GM18858 (cell line): ENCODE measurements at regions not wholly inside any gene's neighbourhood (a gene's known extent, or its start where the extent isn't known, plus 50 kb on each side); places are given as distances from the start of the nearest gene placed in this dataset.

Experiments used
- ATAC-seq: cut with Tn5 transposase; IDR thresholded peaks from one replicate; pipeline ENCODE4 v1.9.1; 2021; ENCODE audit not compliant: unreplicated experiment

- ATAC-seq = no peak
Measured at GRCh38 chr2:177077778-177078177, 134.8 kb upstream of the HNRNPA3 start.

- no peak for ATAC-seq
Measured at GRCh38 chr2:177078416-177078815, 134.2 kb upstream of the HNRNPA3 start.

DNA sequence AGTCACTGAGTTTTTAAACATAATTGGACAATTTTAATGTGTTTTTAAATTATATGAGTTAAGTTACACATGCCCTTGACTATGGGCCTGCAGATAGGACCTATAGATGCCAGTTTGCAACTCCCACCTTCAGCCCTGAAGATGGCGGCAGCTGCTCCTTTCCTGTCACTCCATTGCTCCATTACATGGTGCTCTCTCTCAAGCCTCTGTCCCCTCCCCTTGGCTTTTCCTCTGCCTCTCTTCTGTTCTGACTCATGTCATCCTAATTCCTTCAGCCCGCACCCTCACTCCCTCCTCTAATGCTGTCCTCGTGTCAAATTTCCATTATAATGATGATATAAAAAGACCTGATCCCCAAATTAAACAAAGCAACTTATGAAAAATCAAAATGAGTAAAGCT, 133.7 kb upstream of the HNRNPA3 start:
- no peak for ATAC-seq

DNA sequence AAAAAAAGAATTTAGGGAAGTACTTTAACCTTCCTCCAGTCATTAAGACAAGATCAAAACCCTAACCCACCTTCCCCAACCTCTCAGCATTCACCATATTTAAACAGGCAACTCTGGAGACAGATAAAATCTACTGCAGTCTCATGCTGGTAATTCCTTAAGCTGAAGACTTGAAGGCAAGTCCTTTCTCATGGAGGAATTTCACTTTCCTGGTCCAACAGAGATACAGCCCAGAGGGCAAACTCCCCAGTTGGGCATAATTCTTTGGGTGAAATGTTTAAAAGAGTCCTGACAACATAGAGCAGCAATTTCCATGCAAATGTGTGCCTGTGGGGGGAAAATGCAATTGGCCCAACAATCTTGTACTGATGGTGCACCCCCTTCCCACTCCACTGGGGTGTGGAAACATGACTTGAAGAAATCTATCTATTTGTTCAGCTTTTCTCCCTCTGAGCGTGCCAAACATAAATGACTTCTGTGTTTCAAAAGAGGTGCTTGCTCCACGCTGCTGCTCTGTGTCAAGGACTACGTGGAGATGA, 131.8 kb upstream of the HNRNPA3 start:
- no peak for ATAC-seq

- no peak for ATAC-seq
Measured at GRCh38 chr2:177084607-177085006, 128.0 kb upstream of the HNRNPA3 start.

DNA sequence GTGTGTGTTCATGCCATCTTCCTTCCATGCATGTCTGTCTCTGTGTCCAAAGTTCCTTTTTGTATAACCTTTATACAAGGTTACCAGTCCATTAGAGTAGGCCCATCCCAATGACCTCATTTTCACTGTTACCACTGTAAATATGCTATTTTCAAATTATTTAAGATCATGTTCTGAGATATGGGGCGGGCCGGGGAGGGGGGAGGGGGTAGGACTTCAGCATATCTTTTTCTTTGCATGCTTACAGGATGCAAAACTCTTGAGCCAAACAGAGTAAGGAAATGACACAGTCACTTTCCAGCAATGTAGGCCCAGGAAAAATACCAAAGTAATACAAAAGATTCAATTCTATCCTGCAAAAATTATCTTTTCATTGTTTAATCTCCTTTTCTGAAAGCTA, 124.1 kb upstream of the HNRNPA3 start:
- ATAC-seq = no peak

- ATAC-seq = no peak
Measured at GRCh38 chr2:177090967-177091366, 121.6 kb upstream of the HNRNPA3 start.

DNA sequence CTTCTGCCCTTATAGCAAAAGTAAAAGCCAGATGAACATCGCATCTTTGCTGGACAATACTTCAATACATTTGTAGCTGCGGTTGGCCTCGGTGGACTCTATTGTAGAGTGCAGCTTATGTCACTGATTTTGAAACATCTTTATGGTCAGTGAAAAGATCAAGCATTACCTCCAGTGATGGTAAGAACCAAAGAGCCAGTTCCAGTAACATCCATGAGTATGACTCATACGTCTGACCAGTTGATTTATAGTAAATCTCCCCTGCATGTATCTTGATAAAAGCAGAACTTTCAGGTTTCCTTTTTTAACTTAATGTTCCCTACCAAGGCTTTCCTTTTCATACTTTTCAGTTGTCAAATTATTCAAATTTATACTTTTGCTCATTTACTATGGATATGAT, 119.2 kb upstream of the HNRNPA3 start:
- ATAC-seq = no peak

- no peak for ATAC-seq
Measured at GRCh38 chr2:177098001-177098613, 114.5 kb upstream of the HNRNPA3 start.

- no peak for ATAC-seq
Measured at GRCh38 chr2:177101930-177102329, 110.7 kb upstream of the HNRNPA3 start.

DNA sequence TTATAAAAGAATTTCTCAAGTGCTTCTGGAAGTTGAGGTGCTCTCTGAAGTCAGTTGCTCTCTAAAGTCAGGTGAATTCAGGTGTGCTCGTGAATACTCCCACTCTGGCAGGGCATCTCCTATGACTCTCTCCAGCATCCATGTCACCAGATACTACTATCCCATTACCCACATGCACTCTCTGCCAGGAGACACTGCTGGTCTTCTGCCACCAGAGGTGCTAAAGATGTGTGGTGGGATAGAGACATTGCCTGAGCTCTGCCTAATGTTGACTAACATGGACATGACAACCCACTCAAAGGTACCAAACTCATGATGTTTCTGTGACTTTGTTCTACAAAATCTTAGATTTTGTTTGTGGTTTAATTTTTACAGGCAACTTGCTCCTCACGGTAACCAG, 106.4 kb upstream of the HNRNPA3 start:
- ATAC-seq = no peak

GRCh38 chr2:177108890-177109289, 103.7 kb upstream of the HNRNPA3 start:
- no peak for ATAC-seq

DNA sequence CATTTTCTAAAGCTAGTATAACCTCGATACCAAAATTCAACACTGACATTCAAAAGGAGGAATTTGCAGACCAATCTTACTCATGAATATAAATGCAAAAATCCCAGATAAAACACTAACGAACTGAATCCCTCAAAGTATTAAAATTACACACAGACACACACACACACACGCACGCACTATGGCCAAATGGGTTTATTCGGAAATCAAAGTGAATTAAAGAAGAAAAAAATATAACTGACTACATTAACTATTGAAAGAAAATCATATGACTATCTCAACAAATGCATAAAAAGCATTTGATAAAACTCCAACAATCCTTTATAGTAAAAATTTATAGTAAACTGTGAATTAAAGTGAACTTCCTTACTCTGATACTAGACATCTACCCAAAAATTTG, 97.9 kb upstream of the HNRNPA3 start:
- ATAC-seq = no peak

DNA sequence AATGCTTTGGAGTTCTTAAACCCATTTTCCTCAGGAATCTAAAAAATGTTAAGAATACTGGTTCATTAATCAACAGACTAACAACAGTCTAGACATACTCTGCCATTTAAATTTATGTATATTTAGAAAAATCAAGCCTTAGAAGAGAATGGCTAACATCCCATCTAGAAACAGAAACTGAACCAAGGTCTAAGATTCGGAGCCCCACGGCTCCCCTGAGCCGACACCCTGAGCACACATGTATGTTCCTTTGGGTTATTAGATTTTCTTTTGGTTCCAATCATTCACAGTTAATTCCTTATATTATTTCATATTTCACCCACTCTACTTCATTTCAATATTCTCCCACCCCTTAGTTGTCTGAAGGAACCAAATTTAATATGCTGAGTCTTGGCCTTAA, 94.8 kb upstream of the HNRNPA3 start:
- ATAC-seq = no peak

DNA sequence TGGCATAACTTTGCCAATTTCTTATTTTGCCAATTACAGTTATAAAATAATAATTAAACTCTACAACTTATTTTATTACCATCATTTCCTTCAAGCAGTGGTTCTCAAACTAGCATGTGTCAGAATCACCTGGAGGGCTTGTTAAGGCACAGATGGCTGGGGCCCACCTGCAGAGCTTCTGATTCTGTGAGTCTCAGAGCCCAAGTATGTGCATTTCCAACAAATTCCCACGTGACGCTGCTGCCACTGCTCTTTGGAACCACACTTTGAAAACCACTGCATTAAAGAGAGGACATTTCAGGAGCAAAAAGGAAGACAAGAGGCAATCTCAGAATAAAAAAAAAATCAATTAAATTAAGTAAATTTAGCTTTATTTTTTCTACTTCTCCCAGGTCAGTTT, 94.0 kb upstream of the HNRNPA3 start:
- ATAC-seq = no peak

DNA sequence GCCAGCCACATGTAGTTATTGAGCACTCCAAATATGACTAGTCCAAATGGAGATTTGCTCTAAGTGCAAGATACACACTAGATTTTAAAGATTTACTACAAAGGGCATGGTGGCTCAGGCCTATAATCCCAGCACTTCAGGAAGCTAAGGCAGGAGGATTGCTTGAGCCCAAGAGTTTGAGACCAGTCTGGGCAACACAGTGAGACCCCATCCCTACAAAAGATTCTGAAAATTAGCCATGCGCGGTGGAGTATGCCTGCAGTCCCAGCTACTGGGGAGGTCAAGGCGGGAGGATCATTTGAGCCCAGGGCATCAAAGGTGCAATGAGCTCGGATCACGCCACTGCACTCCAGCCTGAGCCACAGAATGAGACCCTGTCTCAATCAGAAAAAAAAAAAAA, 93.5 kb upstream of the HNRNPA3 start:
- no peak for ATAC-seq

DNA sequence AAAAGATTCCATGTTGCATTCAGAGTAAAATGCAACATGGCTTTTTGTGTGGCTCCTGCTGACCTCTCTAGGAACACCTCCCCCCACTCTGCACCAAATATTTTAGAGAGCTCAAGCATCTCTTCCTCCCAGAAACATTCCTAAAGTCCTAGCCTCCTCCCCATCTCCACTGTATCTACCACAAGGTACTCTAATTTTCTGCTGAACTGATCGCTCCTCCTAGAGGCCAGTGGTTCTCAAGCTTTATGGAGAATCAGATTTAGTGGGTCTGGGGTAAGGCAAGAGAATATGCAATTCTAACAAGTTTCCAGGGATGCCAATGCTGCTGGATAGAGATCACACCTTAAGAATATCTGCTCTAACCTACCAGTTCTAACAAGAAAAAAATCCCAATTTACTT, 89.5 kb upstream of the HNRNPA3 start:
- no peak for ATAC-seq

DNA sequence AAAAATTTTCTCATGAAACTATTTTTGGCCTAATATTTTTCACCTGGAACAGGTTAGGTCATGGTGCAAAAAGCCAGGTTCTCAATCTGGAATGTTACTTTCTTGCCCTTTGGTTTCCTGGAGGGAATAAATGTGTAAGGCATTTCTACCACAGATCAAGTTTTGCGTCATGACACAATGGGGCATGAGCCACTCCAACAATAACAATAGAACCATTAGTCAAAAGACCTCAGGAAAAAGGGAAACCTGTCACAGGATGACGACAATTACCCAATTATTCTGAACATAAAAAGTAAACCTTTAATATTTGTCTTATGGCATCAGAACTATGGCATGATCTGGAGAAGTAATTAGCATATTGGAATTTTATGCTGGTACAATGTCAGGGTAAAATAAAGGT, 88.2 kb upstream of the HNRNPA3 start:
- ATAC-seq = no peak

GRCh38 chr2:177127821-177128220, 84.8 kb upstream of the HNRNPA3 start:
- no peak for ATAC-seq

- ATAC-seq = no peak
Measured at GRCh38 chr2:177129610-177130009, 83.0 kb upstream of the HNRNPA3 start.

DNA sequence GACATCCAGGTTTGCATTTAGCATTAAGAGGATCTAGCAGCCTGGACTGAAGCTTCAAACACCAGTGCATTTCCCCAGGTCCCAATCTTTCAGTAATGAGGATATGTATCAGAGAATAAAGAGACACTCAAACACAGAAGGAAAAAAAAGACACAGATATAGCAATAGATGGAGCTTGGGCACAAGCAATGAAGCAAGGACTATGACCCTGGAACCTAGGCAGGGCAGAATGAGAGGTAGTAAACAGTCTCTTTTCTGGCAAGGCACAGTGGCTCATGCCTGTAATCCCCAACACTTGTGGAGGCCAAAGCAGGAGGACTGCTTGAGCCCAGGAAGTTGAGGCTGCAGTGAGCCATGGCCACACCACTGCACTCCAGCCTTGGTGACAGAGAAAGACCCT, 80.7 kb upstream of the HNRNPA3 start:
- ATAC-seq = no peak

- ATAC-seq = no peak
Measured at GRCh38 chr2:177138823-177139222, 73.8 kb upstream of the HNRNPA3 start.

GRCh38 chr2:177141866-177142265, 70.7 kb upstream of the HNRNPA3 start:
- no peak for ATAC-seq
